SIG-M5 treated with dmso at 0.1 percent for 504 hours (cell line): ENCODE measurements at regions not wholly inside any gene's neighbourhood (a gene's known extent, or its start where the extent isn't known, plus 50 kb on each side); places are given as distances from the start of the nearest gene placed in this dataset.

Experiments
- DNase-seq: peaks from one replicate; lab custom pipeline; 2025; ENCODE audit not compliant: unreplicated experiment; lab: John Stamatoyannopoulos, UW

GRCh38 chr2:204046145-204046544 is 109.6 kb downstream of the ICOS start:
- DNase-seq, result no peak

GRCh38 chr2:204049635-204050034 is 113.1 kb downstream of the ICOS start:
- no peak for DNase-seq

- no peak for DNase-seq
Observed at GRCh38 chr2:204050681-204051080, 114.1 kb downstream of the ICOS start.

- no peak for DNase-seq
Observed at GRCh38 chr2:204051476-204051875, 114.9 kb downstream of the ICOS start.

- DNase-seq, result no peak
Observed at GRCh38 chr2:204051984-204052556, 115.5 kb downstream of the ICOS start.

- no peak for DNase-seq
Observed at GRCh38 chr2:204059016-204059415, 122.5 kb downstream of the ICOS start.

- no peak for DNase-seq
Observed at GRCh38 chr2:204060841-204061240, 124.3 kb downstream of the ICOS start.

GRCh38 chr2:204061241-204061640 is 124.7 kb downstream of the ICOS start:
- DNase-seq, result no peak

GRCh38 chr2:204064119-204064518 is 127.6 kb downstream of the ICOS start:
- DNase-seq, result no peak

GRCh38 chr2:204065566-204065965 is 129.0 kb downstream of the ICOS start:
- no peak for DNase-seq

- DNase-seq, result no peak
Observed at GRCh38 chr2:204066051-204066450, 129.5 kb downstream of the ICOS start.

- DNase-seq, result no peak
Observed at GRCh38 chr2:204069804-204070203, 133.2 kb downstream of the ICOS start.

GRCh38 chr2:204072443-204073324 is 136.1 kb downstream of the ICOS start:
- DNase-seq, result peak; percentile 2

- DNase-seq, result no peak
Observed at GRCh38 chr2:204074456-204074855, 137.9 kb downstream of the ICOS start.

- DNase-seq, result no peak
Observed at GRCh38 chr2:204078003-204078698, 141.6 kb downstream of the ICOS start.

- no peak for DNase-seq
Observed at GRCh38 chr2:204081487-204082425, 145.2 kb downstream of the ICOS start.

- DNase-seq, result no peak
Observed at GRCh38 chr2:204086167-204086566, 149.6 kb downstream of the ICOS start.

- no peak for DNase-seq
Observed at GRCh38 chr2:204089105-204089504, 152.5 kb downstream of the ICOS start.

- no peak for DNase-seq
Observed at GRCh38 chr2:204089574-204089973, 153.0 kb downstream of the ICOS start.

- no peak for DNase-seq
Observed at GRCh38 chr2:204090021-204090420, 153.5 kb downstream of the ICOS start.

GRCh38 chr2:204104811-204105210 is 168.2 kb downstream of the ICOS start:
- DNase-seq, result no peak
